Caco-2 (cell line): ENCODE measurements at regions not wholly inside any gene's neighbourhood (a gene's known extent, or its start where the extent isn't known, plus 50 kb on each side); places are given as distances from the start of the nearest gene placed in this dataset.
A peak's percentile ranks its signal among the peaks of the same experiment; 100 is the strongest.

Experiments
- BruUV-seq: library from RNA; stranded (reverse); fragments of 400-500 nt; replicated peaks from 2 replicates; lab custom pipeline; 2021; lab: Mats Ljungman, UMichigan
- CTCF ChIA-PET: fragments of 300-600 bp; sonication (Branson Sonifier 250); formaldehyde crosslinking; loops from one replicate; lab custom pipeline; 2022; ENCODE audit warnings: antibody characterized with exemption; lab: Charles Lee
- POLR2A ChIA-PET: fragments of 300-600 bp; sonication (Branson Sonifier 250); formaldehyde crosslinking; loops from one replicate; lab custom pipeline; 2022; ENCODE audit warnings: antibody characterized with exemption; lab: Charles Lee
- DNase-seq, 2 experiments: peaks; one replicate each; pipeline versions ENCODE4 v3.0.0 to v3.0.0-alpha.2; 2020 to 2022
- H3K27me3 ChIP-seq: replicated peaks from 2 replicates; pipeline ENCODE4 v1.6.0; 2011; ENCODE audit warnings: low read length; ENCODE audit not compliant: control insufficient read depth, insufficient read depth
- H3K36me3 ChIP-seq: 2 replicates; pipeline ENCODE4 v1.5.1; 2011; ENCODE audit warnings: low read length; ENCODE audit not compliant: control insufficient read depth, insufficient read depth
- H3K4me1 ChIP-seq: fragments of 250-450 bp; sonication (Bioruptor Pico); 2 replicates; pipeline ENCODE4 v1.5.1; 2020; ENCODE audit warnings: mild to moderate bottlenecking
- H3K4me3 ChIP-seq: 2 replicates; pipeline ENCODE4 v1.5.1; 2011; ENCODE audit warnings: low read depth, mild to moderate bottlenecking, control low read depth, low read length
- H3K9me3 ChIP-seq: fragments of 250-450 bp; sonication (Bioruptor Pico); 2 replicates; pipeline ENCODE4 v1.5.1; 2020; ENCODE audit warnings: mild to moderate bottlenecking, moderate library complexity
- H3K27ac Mint-ChIP-seq: one replicate; pipeline ENCODE4 v1.8.0; 2022; ENCODE audit warnings: mixed read lengths; ENCODE audit not compliant: unreplicated experiment
- H3K27me3 Mint-ChIP-seq: one replicate; pipeline ENCODE4 v1.8.0; 2022; ENCODE audit warnings: mixed read lengths; ENCODE audit not compliant: insufficient read depth, unreplicated experiment
- H3K36me3 Mint-ChIP-seq: one replicate; pipeline ENCODE4 v1.8.0; 2022; ENCODE audit warnings: mild to moderate bottlenecking, mixed read lengths; ENCODE audit not compliant: insufficient read depth, unreplicated experiment
- H3K4me1 Mint-ChIP-seq: one replicate; pipeline ENCODE4 v1.8.0; 2022; ENCODE audit warnings: low read depth, mixed read lengths; ENCODE audit not compliant: unreplicated experiment
- H3K4me3 Mint-ChIP-seq: one replicate; pipeline ENCODE4 v1.8.0; 2022; ENCODE audit warnings: mild to moderate bottlenecking, moderate library complexity, mixed read lengths; ENCODE audit not compliant: unreplicated experiment
- H3K9me3 Mint-ChIP-seq: one replicate; pipeline ENCODE4 v1.8.0; 2022; ENCODE audit warnings: mixed read lengths; ENCODE audit not compliant: unreplicated experiment
- intact Hi-C: fragments of 100-400 bp; cut with micrococcal nuclease; formaldehyde crosslinking; loops from one replicate; pipeline ENCODE4 v1.10.0; 2022; ENCODE audit not compliant: unreplicated experiment
- TF ChIP-seq, protein P1 (sequence below), 2 experiments: fragments of 200-600 bp in 1 of 2; IDR thresholded peaks; 1 replicate in 1 of 2; 2 replicates in 1 of 2; pipeline versions ENCODE4 v1.5.1 to v1.8.0; 2011 to 2022; ENCODE audit warnings: antibody characterized with exemption in 1 of 2, control low read depth in 1 of 2, inconsistent platforms in 1 of 2, low read depth in 1 of 2, low read length in 1 of 2, mild to moderate bottlenecking in 1 of 2, moderate library complexity in 1 of 2; ENCODE audit not compliant: insufficient read depth in 1 of 2, severe bottlenecking in 1 of 2, unreplicated experiment in 1 of 2

DNA sequence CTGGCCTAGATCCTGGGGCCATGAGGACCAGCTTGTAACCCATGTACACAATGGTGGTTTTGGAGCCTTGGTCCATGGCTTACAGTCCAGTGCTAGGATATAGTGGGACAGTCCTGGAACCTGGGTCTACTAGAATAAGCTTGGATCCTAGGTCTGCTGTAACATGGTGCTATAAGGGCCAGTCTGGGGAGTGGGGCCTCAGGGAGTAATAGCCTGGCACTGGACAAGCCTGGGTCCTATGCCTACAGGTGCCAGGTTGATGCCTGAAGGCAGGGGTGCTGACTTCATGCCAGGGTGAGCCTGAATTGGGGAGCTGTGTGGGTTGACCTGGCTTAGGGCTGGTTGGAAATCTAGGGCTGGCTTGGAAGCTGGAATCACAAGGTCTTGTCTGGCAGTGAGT is 756.3 kb upstream of the ADGRL3 start:
- H3K4me3 Mint-ChIP-seq = no peak overlapping the region

DNA sequence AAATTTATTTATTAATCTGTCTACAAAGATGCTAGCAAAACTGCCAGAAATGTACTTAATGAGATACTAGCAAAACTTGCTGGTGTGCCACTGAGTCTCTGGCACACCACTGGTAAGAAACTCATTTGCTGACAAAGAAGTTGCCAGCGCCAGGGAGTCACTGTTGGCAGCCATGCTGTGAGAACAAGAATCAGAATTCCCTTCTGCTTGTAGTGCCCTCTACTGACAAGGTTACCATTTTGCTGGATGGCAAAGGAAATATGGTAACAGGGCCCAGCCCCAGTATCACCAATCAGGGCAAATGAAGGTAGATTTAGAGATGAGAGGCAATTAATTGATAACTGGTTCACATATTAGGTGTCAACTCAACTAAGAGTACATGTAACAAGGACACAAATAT is 750.1 kb upstream of the ADGRL3 start:
- intact Hi-C loops = no loop called here
- TF ChIP-seq, protein P1, sequence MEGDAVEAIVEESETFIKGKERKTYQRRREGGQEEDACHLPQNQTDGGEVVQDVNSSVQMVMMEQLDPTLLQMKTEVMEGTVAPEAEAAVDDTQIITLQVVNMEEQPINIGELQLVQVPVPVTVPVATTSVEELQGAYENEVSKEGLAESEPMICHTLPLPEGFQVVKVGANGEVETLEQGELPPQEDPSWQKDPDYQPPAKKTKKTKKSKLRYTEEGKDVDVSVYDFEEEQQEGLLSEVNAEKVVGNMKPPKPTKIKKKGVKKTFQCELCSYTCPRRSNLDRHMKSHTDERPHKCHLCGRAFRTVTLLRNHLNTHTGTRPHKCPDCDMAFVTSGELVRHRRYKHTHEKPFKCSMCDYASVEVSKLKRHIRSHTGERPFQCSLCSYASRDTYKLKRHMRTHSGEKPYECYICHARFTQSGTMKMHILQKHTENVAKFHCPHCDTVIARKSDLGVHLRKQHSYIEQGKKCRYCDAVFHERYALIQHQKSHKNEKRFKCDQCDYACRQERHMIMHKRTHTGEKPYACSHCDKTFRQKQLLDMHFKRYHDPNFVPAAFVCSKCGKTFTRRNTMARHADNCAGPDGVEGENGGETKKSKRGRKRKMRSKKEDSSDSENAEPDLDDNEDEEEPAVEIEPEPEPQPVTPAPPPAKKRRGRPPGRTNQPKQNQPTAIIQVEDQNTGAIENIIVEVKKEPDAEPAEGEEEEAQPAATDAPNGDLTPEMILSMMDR (IDR thresholded peaks at IDR 0.05; ENCODE audit: insufficient read depth in 1 of 2, low read depth in 1 of 2, low read length in 1 of 2, severe bottlenecking in 1 of 2, unreplicated experiment in 1 of 2) = peak in 1 of 2 experiments; percentile 12
- H3K9me3 ChIP-seq = no peaks in the 10 kb centered on the region
- BruUV-seq = no TSS peak
- H3K4me3 ChIP-seq = no peak overlapping the region
- H3K4me1 ChIP-seq = no peaks in the 10 kb centered on the region
- ChIA-PET CTCF (no interaction called here), POLR2A (no interaction called here)
- Mint-ChIP-seq H3K9me3 (no peaks in the 10 kb centered on the region), H3K27me3 (peaks cover 3% of the 10 kb centered on the region), H3K27ac (no peak overlapping the region), H3K4me1 (no peaks in the 10 kb centered on the region), H3K36me3 (no peaks in the 10 kb centered on the region), H3K4me3 (no peak overlapping the region)
- DNase-seq = no peak
- H3K36me3 ChIP-seq = no peaks in the 10 kb centered on the region
- no peaks in the 10 kb centered on the region for H3K27me3 ChIP-seq

More for the DNA sequence above, 756.3 kb upstream of the ADGRL3 start:
- ChIA-PET POLR2A (no interaction called here), CTCF (no interaction called here)
- H3K9me3 ChIP-seq = no peaks in the 10 kb centered on the region
- H3K4me3 ChIP-seq = no peak overlapping the region
- BruUV-seq = no TSS peak
- intact Hi-C loops = no loop called here
- TF ChIP-seq, protein P1 (IDR thresholded peaks at IDR 0.05; ENCODE audit: insufficient read depth in 1 of 2, low read depth in 1 of 2, low read length in 1 of 2, severe bottlenecking in 1 of 2, unreplicated experiment in 1 of 2) = no peak
- H3K36me3 ChIP-seq = no peaks in the 10 kb centered on the region
- H3K27me3 ChIP-seq = no peaks in the 10 kb centered on the region
- H3K27me3 Mint-ChIP-seq = no peaks in the 10 kb centered on the region
- no peak for DNase-seq
- H3K4me1 Mint-ChIP-seq = no peaks in the 10 kb centered on the region
- no peaks in the 10 kb centered on the region for H3K4me1 ChIP-seq
- H3K27ac Mint-ChIP-seq = no peak overlapping the region
- no peaks in the 10 kb centered on the region for H3K36me3 Mint-ChIP-seq
- H3K9me3 Mint-ChIP-seq = no peaks in the 10 kb centered on the region

DNA sequence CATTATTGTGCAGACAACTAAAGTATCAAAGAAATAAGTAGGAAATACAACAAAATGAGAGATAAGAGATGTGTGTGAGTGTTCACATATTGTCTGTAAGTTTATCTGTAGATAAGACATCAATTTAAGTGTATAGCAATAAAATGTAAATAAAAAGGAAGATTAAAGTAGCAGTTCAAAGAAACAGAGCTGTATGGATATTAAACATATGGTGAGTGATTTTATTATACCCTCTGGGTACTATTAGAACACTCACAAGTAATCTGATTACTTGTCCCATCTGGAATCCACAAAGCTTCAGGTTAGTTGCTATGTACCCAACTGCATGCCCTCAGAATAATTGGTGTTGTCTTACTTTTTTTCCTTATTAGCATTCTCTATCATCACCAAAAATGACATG is 747.9 kb upstream of the ADGRL3 start:
- DNase-seq = no peak
- no peak overlapping the region for H3K27ac Mint-ChIP-seq
- H3K9me3 Mint-ChIP-seq = no peaks in the 10 kb centered on the region
- BruUV-seq = no TSS peak
- no peaks in the 10 kb centered on the region for H3K4me1 Mint-ChIP-seq
- H3K36me3 ChIP-seq = no peaks in the 10 kb centered on the region
- POLR2A ChIA-PET = no interaction called here
- H3K4me1 ChIP-seq = no peaks in the 10 kb centered on the region
- H3K36me3 Mint-ChIP-seq = no peaks in the 10 kb centered on the region
- no peaks in the 10 kb centered on the region for H3K9me3 ChIP-seq
- TF ChIP-seq, protein P1 (IDR thresholded peaks at IDR 0.05; ENCODE audit: insufficient read depth in 1 of 2, low read depth in 1 of 2, low read length in 1 of 2, severe bottlenecking in 1 of 2, unreplicated experiment in 1 of 2) = no peak
- no peak overlapping the region for H3K4me3 Mint-ChIP-seq
- intact Hi-C loops = no loop called here
- H3K27me3 Mint-ChIP-seq = peaks cover 3% of the 10 kb centered on the region
- CTCF ChIA-PET = no interaction called here
- H3K27me3 ChIP-seq = no peaks in the 10 kb centered on the region
- H3K4me3 ChIP-seq = no peak overlapping the region
